Hepatic stellate cell (primary cell): ENCODE measurements at regions not wholly inside any gene's neighbourhood (a gene's known extent, or its start where the extent isn't known, plus 50 kb on each side); places are given as distances from the start of the nearest gene placed in this dataset.
"Not testable (repeated sequence)": the region's sequence is repeated elsewhere in the genome, so short reads cannot be mapped to it uniquely, and the experiment has no call there.

ENCODE experiments used
- DNase-seq: peaks from one replicate; pipeline ENCODE4 v3.0.0; 2011; ENCODE audit warnings: low spot score

- DNase-seq: no peak
These were observed 394.5 kb downstream of the SPATA31D1 start for GRCh38 chr9:82382887-82383616.

GRCh38 chr9:82385633-82386032 lies 397.1 kb downstream of the SPATA31D1 start:
- no peak for DNase-seq

GRCh38 chr9:82397534-82397933 lies 409.0 kb downstream of the SPATA31D1 start:
- DNase-seq: no peak

GRCh38 chr9:82404196-82404870 lies 415.8 kb downstream of the SPATA31D1 start:
- no peak for DNase-seq

- DNase-seq: no peak
These were observed 416.3 kb downstream of the SPATA31D1 start for GRCh38 chr9:82404881-82405280.

GRCh38 chr9:82406456-82407085 lies 418.0 kb downstream of the SPATA31D1 start:
- no peak for DNase-seq

GRCh38 chr9:82410306-82410705 lies 421.7 kb downstream of the SPATA31D1 start:
- DNase-seq: no peak

GRCh38 chr9:82410866-82411265 lies 422.3 kb downstream of the SPATA31D1 start:
- no peak for DNase-seq

GRCh38 chr9:82412586-82413305 lies 424.2 kb downstream of the SPATA31D1 start:
- no peak for DNase-seq

- DNase-seq: no peak
These were observed 428.9 kb downstream of the SPATA31D1 start for GRCh38 chr9:82417501-82417900.

- DNase-seq: no peak
These were observed 429.8 kb downstream of the SPATA31D1 start for GRCh38 chr9:82418334-82418733.

GRCh38 chr9:82419696-82420486 lies 431.3 kb downstream of the SPATA31D1 start:
- DNase-seq: no peak

- no peak for DNase-seq
These were observed 432.9 kb downstream of the SPATA31D1 start for GRCh38 chr9:82421498-82421897.

GRCh38 chr9:82423700-82424099 lies 435.1 kb downstream of the SPATA31D1 start:
- DNase-seq: no peak

GRCh38 chr9:82424599-82425120 lies 436.1 kb downstream of the SPATA31D1 start:
- no peak for DNase-seq

GRCh38 chr9:82431121-82431520 lies 442.5 kb downstream of the SPATA31D1 start:
- no peak for DNase-seq

- DNase-seq: not testable (repeated sequence)
These were observed 444.8 kb downstream of the SPATA31D1 start for GRCh38 chr9:82433290-82433931.

GRCh38 chr9:82436475-82436874 lies 447.9 kb downstream of the SPATA31D1 start:
- no peak for DNase-seq

GRCh38 chr9:82437183-82437582 lies 448.6 kb downstream of the SPATA31D1 start:
- DNase-seq: not testable (repeated sequence)

GRCh38 chr9:82438581-82438980 lies 450.0 kb downstream of the SPATA31D1 start:
- DNase-seq: no peak

GRCh38 chr9:82443312-82443711 lies 454.7 kb downstream of the SPATA31D1 start:
- no peak for DNase-seq
